PC-9 (cell line): ENCODE measurements at regions not wholly inside any gene's neighbourhood (a gene's known extent, or its start where the extent isn't known, plus 50 kb on each side); places are given as distances from the start of the nearest gene placed in this dataset.
A peak's percentile ranks its signal among the peaks of the same experiment; 100 is the strongest.

Source experiments
- BruUV-seq: library from RNA; stranded (reverse); fragments of 400-500 nt; replicated peaks from 2 replicates; lab custom pipeline; 2021; lab: Mats Ljungman, UMichigan
- CTCF ChIA-PET: fragments of 300-600 bp; sonication (Branson Sonifier 250); formaldehyde crosslinking; loops from one replicate; lab custom pipeline; 2022; ENCODE audit warnings: antibody characterized with exemption; lab: Charles Lee
- POLR2A ChIA-PET: fragments of 300-600 bp; sonication (Branson Sonifier 250); formaldehyde crosslinking; loops from one replicate; lab custom pipeline; 2022; ENCODE audit warnings: antibody characterized with exemption; ENCODE audit not compliant: unreplicated experiment; lab: Charles Lee
- DNase-seq, 2 experiments: peaks; one replicate each; pipeline versions ENCODE4 v3.0.0 to v3.0.0-alpha.2; 2015 to 2022; ENCODE audit warnings: mixed read lengths in 1 of 2
- H2AFZ ChIP-seq: fragments of 200-600 bp; sonication (generic); 2 replicates; pipeline ENCODE4 v1.8.1; 2017; ENCODE audit warnings: antibody characterized with exemption
- H3F3A ChIP-seq: fragments of 200-600 bp; sonication (generic); 2 replicates; pipeline ENCODE4 v1.8.1; 2017; ENCODE audit warnings: antibody characterized with exemption, mild to moderate bottlenecking, low read depth; ENCODE audit not compliant: insufficient read depth
- H3K27ac ChIP-seq: fragments of 200-600 bp; sonication (generic); 2 replicates; pipeline ENCODE4 v1.6.1; 2016; ENCODE audit warnings: mixed run types
- H3K27me3 ChIP-seq: fragments of 200-600 bp; sonication (generic); 2 replicates; pipeline ENCODE4 v1.6.1; 2016; ENCODE audit warnings: low read depth, mixed run types; ENCODE audit not compliant: insufficient read depth
- H3K36me3 ChIP-seq: fragments of 200-600 bp; sonication (generic); 2 replicates; pipeline ENCODE4 v1.6.1; 2016; ENCODE audit warnings: low read depth, mixed run types
- H3K4me1 ChIP-seq: fragments of 200-600 bp; sonication (generic); replicated peaks from 2 replicates; pipeline ENCODE4 v1.6.1; 2016; ENCODE audit warnings: mixed run types; ENCODE audit not compliant: insufficient read depth
- H3K4me2 ChIP-seq: fragments of 200-600 bp; sonication (generic); 2 replicates; pipeline ENCODE4 v1.6.1; 2017; ENCODE audit warnings: mixed run types
- H3K4me3 ChIP-seq: fragments of 200-600 bp; sonication (generic); 2 replicates; pipeline ENCODE4 v1.6.1; 2016; ENCODE audit warnings: mixed run types
- H3K79me2 ChIP-seq: fragments of 200-600 bp; sonication (generic); 2 replicates; pipeline ENCODE4 v1.6.1; 2017; ENCODE audit warnings: low read depth, mixed run types
- H3K9me2 ChIP-seq: fragments of 200-600 bp; sonication (generic); 2 replicates; pipeline ENCODE4 v1.8.1; 2017; ENCODE audit warnings: mild to moderate bottlenecking; ENCODE audit not compliant: insufficient read depth
- H3K9me3 ChIP-seq: fragments of 200-600 bp; sonication (generic); 2 replicates; pipeline ENCODE4 v1.8.1; 2016; ENCODE audit warnings: low read depth; ENCODE audit not compliant: insufficient read depth
- H4K20me1 ChIP-seq: fragments of 200-600 bp; sonication (generic); 2 replicates; pipeline ENCODE4 v1.8.1; 2017; ENCODE audit not compliant: insufficient read depth
- EZH2 ChIP-seq: fragments of 200-600 bp; sonication (generic); IDR thresholded peaks from 2 replicates; pipeline ENCODE4 v1.8.0; 2017; ENCODE audit warnings: antibody characterized with exemption, low read depth
- intact Hi-C: fragments of 100-400 bp; cut with micrococcal nuclease; formaldehyde crosslinking; loops from one replicate; pipeline ENCODE4 v1.10.0; 2022; ENCODE audit not compliant: unreplicated experiment
- TF ChIP-seq, protein P1 (sequence below): fragments of 200-600 bp; sonication (generic); conservative IDR thresholded peaks from 2 replicates; pipeline ENCODE4 v1.6.1; 2017; ENCODE audit warnings: mixed run types, antibody characterized with exemption, mild to moderate bottlenecking, moderate library complexity

DNA sequence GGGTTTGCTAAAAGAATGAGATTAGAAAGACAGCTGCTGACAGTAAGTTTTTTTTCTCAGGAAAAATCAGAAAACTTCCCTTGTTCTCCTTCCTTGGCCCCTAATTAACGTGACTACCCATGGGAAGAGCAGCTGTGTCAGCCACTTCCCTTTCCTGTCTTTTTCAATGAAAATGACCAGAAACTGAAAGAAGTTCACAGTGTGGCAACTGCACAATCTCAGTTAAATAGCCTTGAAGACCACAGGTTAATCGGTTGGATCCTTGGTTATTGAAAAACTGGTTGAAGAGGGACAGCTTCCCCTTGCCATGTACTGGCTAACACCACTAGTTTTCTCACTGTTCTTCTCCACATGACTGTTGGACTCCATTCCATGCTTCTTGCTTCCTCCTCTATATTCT, 148.8 kb upstream of the AGR3 start:
- Histone ChIP-seq H3F3A (peaks cover 8% of the 10 kb centered on the region; the same call in 1 of the 2 replicates), H3K4me1 (peaks cover 15% of the 10 kb centered on the region), H3K9me3 (peaks cover 6% of the 10 kb centered on the region; the same call in 1 of the 2 replicates), H3K4me3 (no peak overlapping the region), H3K4me2 (no peak overlapping the region), H3K36me3 (no peaks in the 10 kb centered on the region), H3K9me2 (no peaks in the 10 kb centered on the region), H3K79me2 (no peaks in the 10 kb centered on the region), H2AFZ (no peak overlapping the region), H3K27ac (no peak overlapping the region), H3K27me3 (no peaks in the 10 kb centered on the region), H4K20me1 (no peaks in the 10 kb centered on the region)
- no TSS peak for BruUV-seq
- ChIA-PET CTCF (no interaction called here), POLR2A (no interaction called here)
- intact Hi-C loops, result loop anchor here (10.0 kb wide), 1 partner anchor 494 kb away; no protein-coding TSS in a partner anchor
- TF ChIP-seq EZH2, result no peak
- TF ChIP-seq, protein P1, sequence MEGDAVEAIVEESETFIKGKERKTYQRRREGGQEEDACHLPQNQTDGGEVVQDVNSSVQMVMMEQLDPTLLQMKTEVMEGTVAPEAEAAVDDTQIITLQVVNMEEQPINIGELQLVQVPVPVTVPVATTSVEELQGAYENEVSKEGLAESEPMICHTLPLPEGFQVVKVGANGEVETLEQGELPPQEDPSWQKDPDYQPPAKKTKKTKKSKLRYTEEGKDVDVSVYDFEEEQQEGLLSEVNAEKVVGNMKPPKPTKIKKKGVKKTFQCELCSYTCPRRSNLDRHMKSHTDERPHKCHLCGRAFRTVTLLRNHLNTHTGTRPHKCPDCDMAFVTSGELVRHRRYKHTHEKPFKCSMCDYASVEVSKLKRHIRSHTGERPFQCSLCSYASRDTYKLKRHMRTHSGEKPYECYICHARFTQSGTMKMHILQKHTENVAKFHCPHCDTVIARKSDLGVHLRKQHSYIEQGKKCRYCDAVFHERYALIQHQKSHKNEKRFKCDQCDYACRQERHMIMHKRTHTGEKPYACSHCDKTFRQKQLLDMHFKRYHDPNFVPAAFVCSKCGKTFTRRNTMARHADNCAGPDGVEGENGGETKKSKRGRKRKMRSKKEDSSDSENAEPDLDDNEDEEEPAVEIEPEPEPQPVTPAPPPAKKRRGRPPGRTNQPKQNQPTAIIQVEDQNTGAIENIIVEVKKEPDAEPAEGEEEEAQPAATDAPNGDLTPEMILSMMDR, result no peak
- no peak for DNase-seq

DNA sequence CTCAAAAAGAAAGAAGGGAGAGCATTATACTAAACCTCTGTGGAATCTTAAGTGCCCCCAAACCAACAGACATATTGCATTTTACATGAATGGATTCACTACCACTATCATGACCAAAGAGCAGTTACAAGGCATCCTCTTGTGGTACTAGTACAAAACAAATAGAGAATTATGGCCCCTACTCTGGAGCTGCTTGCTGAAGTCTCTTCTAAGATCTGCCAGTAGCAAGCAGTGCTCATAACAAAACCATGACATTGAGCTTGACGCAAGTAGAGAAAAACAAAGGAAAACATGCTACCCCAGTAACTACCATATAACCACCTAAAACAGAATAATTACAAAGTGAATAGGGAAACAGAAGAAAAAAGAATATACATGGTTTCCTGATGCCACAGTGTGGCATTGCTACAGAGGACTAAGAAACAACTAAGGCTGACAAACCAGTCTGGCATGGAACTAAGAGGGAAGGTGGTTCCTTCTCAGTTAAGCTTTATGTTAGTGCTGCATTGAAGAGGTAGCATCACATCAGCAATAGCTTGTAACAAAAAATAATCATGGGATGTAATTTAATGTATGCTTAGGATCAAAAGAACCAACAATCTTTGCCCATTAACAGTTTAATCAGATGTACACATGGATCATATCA, 150.2 kb upstream of the AGR3 start:
- Histone ChIP-seq H3K4me2 (0 out of 2 replicates have a peak overlapping the region, but pooled peaks have one; percentile 0), H3K27me3 (no peaks in the 10 kb centered on the region), H3K9me2 (no peaks in the 10 kb centered on the region), H3K27ac (no peak overlapping the region), H3K79me2 (no peaks in the 10 kb centered on the region), H3K9me3 (peaks cover 6% of the 10 kb centered on the region; the same call in 1 of the 2 replicates), H3K36me3 (no peaks in the 10 kb centered on the region), H3F3A (peaks cover 8% of the 10 kb centered on the region; the same call in 1 of the 2 replicates), H2AFZ (no peak overlapping the region), H3K4me3 (no peak overlapping the region), H4K20me1 (no peaks in the 10 kb centered on the region), H3K4me1 (peaks cover 15% of the 10 kb centered on the region)
- DNase-seq, result peak in 1 of 2 experiments; percentile 56
- ChIA-PET POLR2A (interaction anchor here (0.9 kb wide), 1 partner anchor 266 kb away, joined by 14 read pairs; the partner anchor contains the start of gene AHR), CTCF (interaction anchor here (0.6 to 1.5 kb wide), 4 partner anchors 8 to 282 kb away, joined by 3 to 8 read pairs (median 4); no protein-coding TSS in a partner anchor)
- intact Hi-C loops, result loop anchor here (10.0 kb wide), 1 partner anchor 493 kb away; no protein-coding TSS in a partner anchor
- no TSS peak for BruUV-seq
- TF ChIP-seq, protein P1, result no peak
- TF ChIP-seq EZH2, result no peak

DNA sequence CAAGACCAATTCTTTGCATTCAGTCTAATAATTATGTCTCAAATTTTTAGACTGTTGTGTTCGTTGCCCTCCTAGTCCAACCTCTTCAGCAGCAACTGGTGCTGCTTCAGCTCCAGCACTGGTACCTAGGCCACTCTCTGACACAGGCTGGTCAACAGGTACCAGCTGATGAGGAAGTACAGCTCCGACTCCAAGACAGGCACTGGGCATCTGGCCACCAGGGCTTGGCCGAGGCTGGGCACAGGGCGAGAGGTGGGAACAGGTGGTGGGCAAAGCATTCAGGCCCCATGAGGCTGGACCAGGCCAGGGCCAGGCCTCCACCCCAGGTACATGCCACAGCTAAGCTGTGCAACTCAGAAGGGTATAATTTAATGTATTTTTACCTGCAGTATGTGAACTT, 151.5 kb upstream of the AGR3 start:
- TF ChIP-seq EZH2, result no peak
- TF ChIP-seq, protein P1, result no peak
- no peak for DNase-seq

More for the DNA sequence above, 151.5 kb upstream of the AGR3 start:
- no peaks in the 10 kb centered on the region for H3K36me3 ChIP-seq
- H3K4me2 ChIP-seq, result no peak overlapping the region
- CTCF ChIA-PET, result no interaction called here
- H3K27ac ChIP-seq, result no peak overlapping the region
- POLR2A ChIA-PET, result no interaction called here
- H3K79me2 ChIP-seq, result no peaks in the 10 kb centered on the region
- H3F3A ChIP-seq, result peaks cover 10% of the 10 kb centered on the region; the same call in 1 of the 2 replicates
- no peaks in the 10 kb centered on the region for H3K9me2 ChIP-seq
- H2AFZ ChIP-seq, result no peak overlapping the region
- no peaks in the 10 kb centered on the region for H3K9me3 ChIP-seq
- no TSS peak for BruUV-seq
- no peaks in the 10 kb centered on the region for H3K27me3 ChIP-seq
- H3K4me1 ChIP-seq, result peaks cover 25% of the 10 kb centered on the region
- H3K4me3 ChIP-seq, result no peak overlapping the region
- intact Hi-C loops, result loop anchor here (10.0 kb wide), 1 partner anchor 492 kb away; no protein-coding TSS in a partner anchor
- no peaks in the 10 kb centered on the region for H4K20me1 ChIP-seq
